ENCODE measurements at regions not wholly inside any gene's neighbourhood (a gene's known extent, or its start where the extent isn't known, plus 50 kb on each side); places are given as distances from the start of the nearest gene placed in this dataset.

DNA sequence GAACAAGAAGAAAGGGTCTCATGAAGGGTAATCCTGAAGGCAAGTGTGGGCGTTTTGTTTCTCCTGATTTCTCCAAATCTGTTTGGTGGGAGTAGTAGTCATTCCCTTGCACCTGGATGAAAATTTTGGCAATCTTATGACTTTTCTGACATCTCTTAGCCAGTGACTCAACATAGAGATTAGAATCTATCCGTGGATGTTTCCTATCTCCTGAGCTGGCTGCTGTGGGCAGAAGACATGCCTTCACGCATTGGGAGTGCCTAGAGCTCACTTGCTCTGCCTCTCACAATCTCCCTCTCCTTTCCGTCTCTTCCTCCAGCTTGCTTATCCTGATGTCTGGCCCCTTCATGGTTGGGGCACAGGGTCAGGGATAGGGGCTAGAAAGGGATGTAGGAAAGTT lies 174.2 kb upstream of the NFIA start:
- TF ChIP-seq, protein P1, sequence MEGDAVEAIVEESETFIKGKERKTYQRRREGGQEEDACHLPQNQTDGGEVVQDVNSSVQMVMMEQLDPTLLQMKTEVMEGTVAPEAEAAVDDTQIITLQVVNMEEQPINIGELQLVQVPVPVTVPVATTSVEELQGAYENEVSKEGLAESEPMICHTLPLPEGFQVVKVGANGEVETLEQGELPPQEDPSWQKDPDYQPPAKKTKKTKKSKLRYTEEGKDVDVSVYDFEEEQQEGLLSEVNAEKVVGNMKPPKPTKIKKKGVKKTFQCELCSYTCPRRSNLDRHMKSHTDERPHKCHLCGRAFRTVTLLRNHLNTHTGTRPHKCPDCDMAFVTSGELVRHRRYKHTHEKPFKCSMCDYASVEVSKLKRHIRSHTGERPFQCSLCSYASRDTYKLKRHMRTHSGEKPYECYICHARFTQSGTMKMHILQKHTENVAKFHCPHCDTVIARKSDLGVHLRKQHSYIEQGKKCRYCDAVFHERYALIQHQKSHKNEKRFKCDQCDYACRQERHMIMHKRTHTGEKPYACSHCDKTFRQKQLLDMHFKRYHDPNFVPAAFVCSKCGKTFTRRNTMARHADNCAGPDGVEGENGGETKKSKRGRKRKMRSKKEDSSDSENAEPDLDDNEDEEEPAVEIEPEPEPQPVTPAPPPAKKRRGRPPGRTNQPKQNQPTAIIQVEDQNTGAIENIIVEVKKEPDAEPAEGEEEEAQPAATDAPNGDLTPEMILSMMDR (IDR thresholded peaks at IDR 0.05; ENCODE audit: insufficient read depth, low read length), result no peak
- TF ChIP-seq POLR2AphosphoS5 (IDR thresholded peaks at IDR 0.05; ENCODE audit: low read depth) (no peak), SPI1 (IDR thresholded peaks at IDR 0.05; ENCODE audit: borderline replicate concordance, low read depth) (no peak), GABPA (IDR thresholded peaks at IDR 0.05; ENCODE audit: low read depth) (no peak), REST (IDR thresholded peaks at IDR 0.05; ENCODE audit: insufficient replicate concordance, low read depth) (no peak)
- no peaks in the 10 kb centered on the region for H3K27me3 ChIP-seq (ENCODE audit: insufficient read depth, poor library complexity, severe bottlenecking)
- DNase-seq (ENCODE audit: low read depth in 1 of 2, low spot score in 1 of 2), result no peak
- no peak overlapping the region for H3K4me3 ChIP-seq (replicated peaks; ENCODE audit: insufficient read depth, low read length)
- no peak overlapping the region for H3K27ac ChIP-seq (replicated peaks)

- H3K27me3 ChIP-seq (ENCODE audit: insufficient read depth, poor library complexity, severe bottlenecking), result no peaks in the 10 kb centered on the region
- TF ChIP-seq, protein P1 (IDR thresholded peaks at IDR 0.05; ENCODE audit: insufficient read depth, low read length), result no peak
- TF ChIP-seq SPI1 (IDR thresholded peaks at IDR 0.05; ENCODE audit: borderline replicate concordance, low read depth), result no peak
- no peak for TF ChIP-seq REST (IDR thresholded peaks at IDR 0.05; ENCODE audit: insufficient replicate concordance, low read depth)
- TF ChIP-seq POLR2AphosphoS5 (IDR thresholded peaks at IDR 0.05; ENCODE audit: low read depth), result no peak
- no peak overlapping the region for H3K27ac ChIP-seq (replicated peaks)
- no peak for DNase-seq (ENCODE audit: low read depth in 1 of 2, low spot score in 1 of 2)
- H3K4me3 ChIP-seq (replicated peaks; ENCODE audit: insufficient read depth, low read length), result no peak overlapping the region
These were observed 175.8 kb upstream of the NFIA start for GRCh38 chr1:60906526-60906925.

GRCh38 chr1:60906039-60906438 lies 176.3 kb upstream of the NFIA start:
- no peak for DNase-seq (ENCODE audit: low read depth in 1 of 2, low spot score in 1 of 2)
- Histone ChIP-seq H3K27ac (replicated peaks) (no peak overlapping the region), H3K27me3 (ENCODE audit: insufficient read depth, poor library complexity, severe bottlenecking) (no peaks in the 10 kb centered on the region), H3K4me3 (replicated peaks; ENCODE audit: insufficient read depth, low read length) (no peak overlapping the region)
- TF ChIP-seq POLR2AphosphoS5 (IDR thresholded peaks at IDR 0.05; ENCODE audit: low read depth), result no peak
- TF ChIP-seq, protein P1 (IDR thresholded peaks at IDR 0.05; ENCODE audit: insufficient read depth, low read length), result no peak
- no peak for TF ChIP-seq REST (IDR thresholded peaks at IDR 0.05; ENCODE audit: insufficient replicate concordance, low read depth)
- TF ChIP-seq SPI1 (IDR thresholded peaks at IDR 0.05; ENCODE audit: borderline replicate concordance, low read depth), result no peak
- no peak for TF ChIP-seq GABPA (IDR thresholded peaks at IDR 0.05; ENCODE audit: low read depth)

All from HL-60 (cell line).